Activated CD4-positive, alpha-beta memory T cell treated with anti-CD3 and anti-CD28 coated beads for 36 hours (primary cell): ENCODE measurements at regions not wholly inside any gene's neighbourhood (a gene's known extent, or its start where the extent isn't known, plus 50 kb on each side); places are given as distances from the start of the nearest gene placed in this dataset.

Experiments
- CTCF ChIA-PET: fragments of 350-600 bp; sonication (Branson Sonifier 250); formaldehyde crosslinking; loops from one replicate; lab custom pipeline; 2021; ENCODE audit warnings: antibody characterized with exemption, inconsistent platforms; lab: Charles Lee
- POLR2A ChIA-PET: fragments of 350-600 bp; sonication (Branson Sonifier 250); formaldehyde crosslinking; loops from one replicate; lab custom pipeline; 2021; ENCODE audit warnings: antibody characterized with exemption; lab: Charles Lee
- DNase-seq: peaks from one replicate; pipeline ENCODE4 v3.0.0-alpha.2; 2020
- H3K27ac Mint-ChIP-seq: one replicate; pipeline ENCODE4 v1.8.0; 2021; ENCODE audit warnings: mixed read lengths
- H3K27me3 Mint-ChIP-seq: one replicate; pipeline ENCODE4 v1.8.0; 2021; ENCODE audit warnings: mixed read lengths
- H3K36me3 Mint-ChIP-seq: one replicate; pipeline ENCODE4 v1.8.0; 2021; ENCODE audit warnings: mixed read lengths
- H3K4me1 Mint-ChIP-seq: one replicate; pipeline ENCODE4 v1.8.0; 2021; ENCODE audit warnings: low read depth, mixed read lengths
- H3K4me3 Mint-ChIP-seq: one replicate; pipeline ENCODE4 v1.8.0; 2021; ENCODE audit warnings: mild to moderate bottlenecking, mixed read lengths
- H3K9me3 Mint-ChIP-seq: one replicate; pipeline ENCODE4 v1.8.0; 2021; ENCODE audit warnings: mixed read lengths
- intact Hi-C: fragments of 100-400 bp; cut with micrococcal nuclease; formaldehyde crosslinking; loops from one replicate; pipeline ENCODE4 v1.15.1; 2023

DNA sequence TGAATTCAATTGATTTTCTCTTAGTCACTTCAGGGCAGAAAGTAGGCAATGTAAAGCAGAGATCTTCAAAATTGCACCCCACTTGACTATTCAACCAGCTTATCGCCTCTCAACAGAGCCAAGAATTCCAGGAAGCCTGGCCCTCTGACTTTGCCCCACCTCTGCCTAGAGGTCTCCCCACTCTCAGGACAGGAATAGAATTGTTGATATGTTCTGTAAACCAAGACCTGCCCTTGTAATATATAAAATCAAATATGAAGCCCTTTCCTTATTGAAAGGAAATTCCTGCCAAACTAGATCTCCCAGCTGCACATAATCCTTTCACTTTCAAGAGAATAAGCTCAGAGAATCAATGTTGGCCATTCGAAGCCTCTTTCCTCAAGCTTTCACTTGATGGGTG, 116.1 kb upstream of the DPT start:
- Mint-ChIP-seq H3K27me3 (peaks cover 12% of the 10 kb centered on the region), H3K27ac (no peak overlapping the region), H3K9me3 (no peaks in the 10 kb centered on the region), H3K4me1 (no peaks in the 10 kb centered on the region), H3K4me3 (no peak overlapping the region), H3K36me3 (no peaks in the 10 kb centered on the region)
- ChIA-PET CTCF (no interaction called here), POLR2A (interaction anchor here (0.6 kb wide), 1 partner anchor 334 kb away, joined by 4 read pairs; no protein-coding TSS in a partner anchor)
- no peak for DNase-seq
- intact Hi-C loops, result no loop called here

- no peak overlapping the region for H3K4me3 Mint-ChIP-seq
- ChIA-PET CTCF (no interaction called here), POLR2A (no interaction called here)
- DNase-seq, result no peak
- intact Hi-C loops, result no loop called here
- peaks cover 15% of the 10 kb centered on the region for H3K27me3 Mint-ChIP-seq
- H3K36me3 Mint-ChIP-seq, result no peaks in the 10 kb centered on the region
- H3K9me3 Mint-ChIP-seq, result peaks cover 3% of the 10 kb centered on the region
- no peak overlapping the region for H3K27ac Mint-ChIP-seq
- no peaks in the 10 kb centered on the region for H3K4me1 Mint-ChIP-seq
These were observed 119.0 kb upstream of the DPT start for GRCh38 chr1:168848051-168848450.

- DNase-seq, result no peak
- no peaks in the 10 kb centered on the region for H3K36me3 Mint-ChIP-seq
- no peak overlapping the region for H3K27ac Mint-ChIP-seq
- H3K4me1 Mint-ChIP-seq, result no peaks in the 10 kb centered on the region
- H3K27me3 Mint-ChIP-seq, result peaks cover 9% of the 10 kb centered on the region
- intact Hi-C loops, result no loop called here
- peaks cover 8% of the 10 kb centered on the region for H3K9me3 Mint-ChIP-seq
- CTCF ChIA-PET, result interaction anchor here (0.7 kb wide), 1 partner anchor 487 kb away, joined by 3 read pairs; no protein-coding TSS in a partner anchor
- POLR2A ChIA-PET, result no interaction called here
- H3K4me3 Mint-ChIP-seq, result no peak overlapping the region
These were observed 132.5 kb upstream of the DPT start for GRCh38 chr1:168861421-168862004.

- no peak for DNase-seq
- peaks cover 9% of the 10 kb centered on the region for H3K9me3 Mint-ChIP-seq
- ChIA-PET POLR2A (no interaction called here), CTCF (no interaction called here)
- H3K36me3 Mint-ChIP-seq, result no peaks in the 10 kb centered on the region
- no peaks in the 10 kb centered on the region for H3K4me1 Mint-ChIP-seq
- no peak overlapping the region for H3K4me3 Mint-ChIP-seq
- intact Hi-C loops, result no loop called here
- H3K27me3 Mint-ChIP-seq, result peaks cover 7% of the 10 kb centered on the region
- H3K27ac Mint-ChIP-seq, result no peak overlapping the region
These were observed 134.8 kb upstream of the DPT start for GRCh38 chr1:168863772-168864171.

- POLR2A ChIA-PET, result no interaction called here
- Mint-ChIP-seq H3K36me3 (no peaks in the 10 kb centered on the region), H3K9me3 (peaks cover 9% of the 10 kb centered on the region), H3K27me3 (peaks cover 4% of the 10 kb centered on the region), H3K4me1 (no peaks in the 10 kb centered on the region), H3K27ac (no peak overlapping the region), H3K4me3 (no peak overlapping the region)
- CTCF ChIA-PET, result no interaction called here
- intact Hi-C loops, result no loop called here
- DNase-seq, result no peak
These were observed 135.3 kb upstream of the DPT start for GRCh38 chr1:168864266-168864665.

GRCh38 chr1:168865850-168866620, 137.0 kb upstream of the DPT start:
- peaks cover 9% of the 10 kb centered on the region for H3K9me3 Mint-ChIP-seq
- no peaks in the 10 kb centered on the region for H3K27me3 Mint-ChIP-seq
- no peak for DNase-seq
- no peaks in the 10 kb centered on the region for H3K36me3 Mint-ChIP-seq
- ChIA-PET CTCF (no interaction called here), POLR2A (no interaction called here)
- H3K4me1 Mint-ChIP-seq, result no peaks in the 10 kb centered on the region
- intact Hi-C loops, result no loop called here
- no peak overlapping the region for H3K4me3 Mint-ChIP-seq
- no peak overlapping the region for H3K27ac Mint-ChIP-seq

DNA sequence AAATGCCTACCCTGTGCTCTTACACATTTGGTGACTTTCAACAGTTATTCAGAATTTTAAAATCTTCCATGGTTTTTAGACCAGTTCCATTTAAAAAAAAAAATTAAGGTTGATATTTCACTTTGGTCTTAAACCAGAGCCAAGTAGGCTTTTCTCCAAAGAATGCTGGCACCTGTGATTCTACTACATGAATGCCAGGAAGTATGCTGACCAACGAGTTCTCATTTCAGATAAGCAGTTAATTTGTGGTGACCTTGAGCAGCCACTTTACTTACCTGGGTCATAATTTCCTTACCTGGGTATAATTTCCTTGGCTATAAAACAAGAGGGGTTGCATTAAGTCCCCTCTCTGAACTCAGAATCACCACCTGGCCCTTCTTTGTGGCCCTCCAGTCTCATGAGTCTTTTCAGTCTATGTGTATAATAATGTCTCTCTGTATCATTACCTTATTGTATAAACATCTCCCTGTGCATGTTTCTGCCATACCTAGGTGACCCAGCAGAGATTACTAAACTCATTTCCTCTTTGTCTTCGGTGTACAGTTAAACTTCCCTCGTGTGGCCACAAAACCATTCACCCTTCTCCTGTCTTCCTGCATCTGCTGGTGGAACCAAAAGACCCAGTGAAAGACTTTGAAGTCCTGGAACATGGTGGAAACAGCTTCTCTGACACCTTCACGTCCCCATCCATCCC, 139.1 kb upstream of the DPT start:
- Mint-ChIP-seq H3K4me3 (no peak overlapping the region), H3K36me3 (no peaks in the 10 kb centered on the region), H3K4me1 (no peaks in the 10 kb centered on the region), H3K27me3 (no peaks in the 10 kb centered on the region), H3K9me3 (peaks cover 9% of the 10 kb centered on the region), H3K27ac (no peak overlapping the region)
- ChIA-PET CTCF (no interaction called here), POLR2A (no interaction called here)
- DNase-seq, result no peak
- intact Hi-C loops, result no loop called here

- Mint-ChIP-seq H3K4me1 (no peaks in the 10 kb centered on the region), H3K27ac (no peak overlapping the region), H3K9me3 (peaks cover under 1% of the 10 kb centered on the region), H3K27me3 (no peaks in the 10 kb centered on the region), H3K4me3 (no peak overlapping the region), H3K36me3 (no peaks in the 10 kb centered on the region)
- DNase-seq, result no peak
- intact Hi-C loops, result no loop called here
- CTCF ChIA-PET, result no interaction called here
- POLR2A ChIA-PET, result no interaction called here
These were observed 142.5 kb upstream of the DPT start for GRCh38 chr1:168871531-168871930.

- intact Hi-C loops, result no loop called here
- Mint-ChIP-seq H3K4me3 (no peak overlapping the region), H3K4me1 (no peaks in the 10 kb centered on the region), H3K27me3 (no peaks in the 10 kb centered on the region), H3K9me3 (no peaks in the 10 kb centered on the region), H3K27ac (no peak overlapping the region), H3K36me3 (no peaks in the 10 kb centered on the region)
- POLR2A ChIA-PET, result no interaction called here
- no peak for DNase-seq
- CTCF ChIA-PET, result no interaction called here
These were observed 146.8 kb upstream of the DPT start for GRCh38 chr1:168875831-168876230.

GRCh38 chr1:168876830-168877229, 147.8 kb upstream of the DPT start:
- no peaks in the 10 kb centered on the region for H3K4me1 Mint-ChIP-seq
- no peaks in the 10 kb centered on the region for H3K27me3 Mint-ChIP-seq
- H3K9me3 Mint-ChIP-seq, result no peaks in the 10 kb centered on the region
- intact Hi-C loops, result no loop called here
- H3K4me3 Mint-ChIP-seq, result no peak overlapping the region
- DNase-seq, result no peak
- CTCF ChIA-PET, result no interaction called here
- no peak overlapping the region for H3K27ac Mint-ChIP-seq
- POLR2A ChIA-PET, result no interaction called here
- H3K36me3 Mint-ChIP-seq, result no peaks in the 10 kb centered on the region

DNA sequence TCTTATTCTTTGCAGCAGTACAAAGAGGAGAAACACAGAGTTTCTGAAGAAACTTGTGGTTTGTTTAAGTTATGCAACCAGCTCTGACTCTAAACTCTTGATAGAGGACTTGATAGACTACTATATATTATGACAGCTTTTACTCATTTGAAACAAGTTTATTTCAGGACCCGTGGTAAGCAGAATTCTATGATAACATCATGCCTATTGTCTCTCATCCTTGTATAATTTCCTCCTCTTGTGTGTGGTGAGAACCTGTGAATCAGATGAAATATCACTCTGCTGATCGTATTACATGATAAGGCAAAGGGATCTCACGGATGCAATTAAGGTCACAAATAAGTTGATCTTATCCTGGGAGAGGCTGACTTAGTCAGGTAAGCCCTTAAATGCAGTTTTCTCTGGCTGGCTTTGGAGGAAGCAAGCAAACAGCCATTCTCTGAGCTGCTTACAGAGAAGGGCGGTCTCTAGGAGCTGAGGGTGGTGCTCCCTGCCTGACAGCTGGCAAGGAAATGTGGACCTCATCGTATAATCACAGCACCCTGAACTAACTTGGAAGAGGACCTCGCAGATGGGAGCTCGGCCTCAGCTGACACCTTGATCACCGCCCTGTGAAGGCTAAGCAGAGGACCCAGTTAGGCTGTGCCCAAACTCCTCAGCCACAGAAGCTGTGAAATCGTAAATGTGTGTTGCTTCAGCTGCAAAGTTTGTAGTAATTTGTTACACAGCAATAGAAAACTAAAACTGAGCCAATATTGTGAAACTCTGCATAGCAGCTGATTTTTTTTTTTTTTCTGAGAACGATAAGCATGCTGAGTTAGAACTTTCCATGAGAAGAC, 151.1 kb upstream of the DPT start:
- ChIA-PET POLR2A (no interaction called here), CTCF (no interaction called here)
- no peaks in the 10 kb centered on the region for H3K36me3 Mint-ChIP-seq
- DNase-seq, result no peak
- intact Hi-C loops, result no loop called here
- H3K27me3 Mint-ChIP-seq, result no peaks in the 10 kb centered on the region
- peaks cover 2% of the 10 kb centered on the region for H3K9me3 Mint-ChIP-seq
- no peaks in the 10 kb centered on the region for H3K4me1 Mint-ChIP-seq
- H3K27ac Mint-ChIP-seq, result no peak overlapping the region
- H3K4me3 Mint-ChIP-seq, result no peak overlapping the region

DNA sequence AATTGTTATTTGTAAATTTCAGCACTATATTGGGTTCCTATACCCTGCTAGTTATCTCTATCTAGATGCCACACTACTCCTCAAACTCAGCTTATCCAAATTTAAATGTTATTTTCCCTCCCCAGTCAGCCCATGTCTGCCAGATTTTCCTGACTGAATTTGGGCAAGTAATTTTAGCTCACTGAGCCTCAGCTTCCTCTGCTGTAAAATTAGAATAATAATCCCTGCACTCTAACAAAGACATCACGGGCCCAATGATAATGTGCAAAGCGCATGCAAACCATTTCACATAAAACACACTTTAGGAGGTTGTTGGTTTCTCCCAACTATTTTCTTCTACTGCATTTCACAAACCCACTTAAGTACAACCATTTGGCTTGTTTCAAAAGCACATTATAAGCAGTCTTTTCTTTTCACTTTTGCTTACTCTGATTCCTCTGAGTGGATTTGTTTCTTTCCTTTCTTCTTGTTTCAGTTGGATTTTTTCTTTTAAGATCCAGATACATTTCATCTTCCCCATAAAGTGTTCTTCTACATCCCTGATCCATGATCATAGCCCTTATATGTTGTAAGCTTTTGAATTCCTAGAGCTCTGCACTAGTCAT, 152.8 kb upstream of the DPT start:
- Mint-ChIP-seq H3K27ac (no peak overlapping the region), H3K36me3 (no peaks in the 10 kb centered on the region), H3K27me3 (no peaks in the 10 kb centered on the region), H3K9me3 (peaks cover 2% of the 10 kb centered on the region), H3K4me3 (no peak overlapping the region), H3K4me1 (no peaks in the 10 kb centered on the region)
- no peak for DNase-seq
- CTCF ChIA-PET, result no interaction called here
- POLR2A ChIA-PET, result no interaction called here
- intact Hi-C loops, result no loop called here
